CD14-positive monocyte (primary cell): ENCODE measurements at regions not wholly inside any gene's neighbourhood (a gene's known extent, or its start where the extent isn't known, plus 50 kb on each side); places are given as distances from the start of the nearest gene placed in this dataset.

ENCODE experiments used
- DNase-seq, 3 donors: peaks; one replicate each; pipeline ENCODE4 v3.0.0-alpha.2; 2011 to 2022
- H2AFZ ChIP-seq: 2 replicates; pipeline ENCODE4 v1.6.0; 2012; ENCODE audit warnings: mild to moderate bottlenecking, low read depth, low read length, inconsistent platforms; ENCODE audit not compliant: insufficient read depth, poor library complexity, severe bottlenecking
- H3K27ac ChIP-seq, 2 donors: 1 replicate in 1 of 2; 2 replicates in 1 of 2; pipeline ENCODE4 v1.5.1; 2012 to 2013; ENCODE audit warnings: low read length in 2 of 2, control low read depth in 1 of 2, inconsistent platforms in 1 of 2, low read depth in 1 of 2, mild to moderate bottlenecking in 1 of 2
- H3K27me3 ChIP-seq, 2 donors: one replicate each; pipeline versions ENCODE4 v1.6.0 to v1.6.1; 2011 to 2013; ENCODE audit warnings: low read length in 2 of 2; ENCODE audit not compliant: control insufficient read depth in 2 of 2, insufficient read depth in 2 of 2
- H3K36me3 ChIP-seq, 2 donors: replicated peaks in 1 of 2; 1 replicate in 1 of 2; 2 replicates in 1 of 2; pipeline versions ENCODE4 v1.5.1 to v1.6.1; 2012 to 2013; ENCODE audit warnings: low read length in 2 of 2, control low read depth in 1 of 2, inconsistent platforms in 1 of 2, mild to moderate bottlenecking in 1 of 2; ENCODE audit not compliant: insufficient read depth in 2 of 2, control insufficient read depth in 1 of 2
- H3K4me1 ChIP-seq, 2 donors: 1 replicate in 1 of 2; 2 replicates in 1 of 2; pipeline versions ENCODE4 v1.5.1 to v1.6.1; 2012 to 2013; ENCODE audit warnings: low read length in 2 of 2, control low read depth in 1 of 2, inconsistent platforms in 1 of 2, mild to moderate bottlenecking in 1 of 2, moderate library complexity in 1 of 2; ENCODE audit not compliant: insufficient read depth in 2 of 2, control insufficient read depth in 1 of 2
- H3K4me2 ChIP-seq: replicated peaks from 2 replicates; pipeline ENCODE3; 2012; ENCODE audit warnings: low read length, moderate library complexity, mild to moderate bottlenecking; ENCODE audit not compliant: poor library complexity, severe bottlenecking; ENCODE audit errors: extremely low read depth
- H3K4me3 ChIP-seq, 3 experiments: fragments of 200-600 bp in 1 of 3; sonication (generic) in 1 of 3; replicated peaks in 1 of 3; 1 replicate in 2 of 3; 2 replicates in 1 of 3; pipeline ENCODE4 v1.5.1; 2011 to 2013; ENCODE audit warnings: low read length in 3 of 3, mild to moderate bottlenecking in 3 of 3, control low read depth in 2 of 3, low read depth in 2 of 3, inconsistent platforms in 1 of 3, moderate library complexity in 1 of 3
- H3K79me2 ChIP-seq: 2 replicates; pipeline ENCODE4 v1.6.0; 2012; ENCODE audit warnings: mild to moderate bottlenecking, control low read depth, inconsistent platforms, low read length, moderate library complexity; ENCODE audit not compliant: insufficient read depth
- H3K9ac ChIP-seq: 2 replicates; pipeline ENCODE4 v1.6.0; 2017; ENCODE audit warnings: low read length, mild to moderate bottlenecking; ENCODE audit not compliant: insufficient read depth, poor library complexity, severe bottlenecking
- H3K9me3 ChIP-seq, 2 donors: replicated peaks in 1 of 2; 1 replicate in 1 of 2; 2 replicates in 1 of 2; pipeline versions ENCODE4 v1.5.1 to v1.6.1; 2012 to 2013; ENCODE audit warnings: low read length in 2 of 2, control low read depth in 1 of 2; ENCODE audit not compliant: control insufficient read depth in 1 of 2, insufficient read depth in 1 of 2
- H4K20me1 ChIP-seq: 2 replicates; pipeline ENCODE4 v1.6.0; 2012; ENCODE audit warnings: mild to moderate bottlenecking, low read length, control low read depth, moderate library complexity; ENCODE audit not compliant: insufficient read depth
- H3K27ac Mint-ChIP-seq, 7 donors: one replicate each; pipeline ENCODE4 v1.8.0; 2020; ENCODE audit warnings: mild to moderate bottlenecking in 7 of 7, mixed read lengths in 7 of 7, moderate library complexity in 6 of 7, inconsistent platforms in 2 of 7
- H3K27me3 Mint-ChIP-seq, 3 donors: one replicate each; pipeline ENCODE4 v1.8.0; 2021 to 2022; ENCODE audit warnings: low read depth in 3 of 3, mild to moderate bottlenecking in 3 of 3, mixed read lengths in 3 of 3, moderate library complexity in 3 of 3, inconsistent platforms in 1 of 3
- H3K36me3 Mint-ChIP-seq, 2 donors: one replicate each; pipeline ENCODE4 v1.8.0; 2020; ENCODE audit warnings: mixed read lengths in 2 of 2, inconsistent platforms in 1 of 2, mild to moderate bottlenecking in 1 of 2
- H3K4me1 Mint-ChIP-seq: one replicate; pipeline ENCODE4 v1.8.0; 2020; ENCODE audit warnings: mild to moderate bottlenecking, mixed read lengths
- H3K4me3 Mint-ChIP-seq, 2 donors: one replicate each; pipeline ENCODE4 v1.8.0; 2020; ENCODE audit warnings: mild to moderate bottlenecking in 2 of 2, mixed read lengths in 2 of 2, moderate library complexity in 1 of 2
- H3K9me3 Mint-ChIP-seq, 7 donors: one replicate each; pipeline ENCODE4 v1.8.0; 2020 to 2022; ENCODE audit warnings: mixed read lengths in 7 of 7, mild to moderate bottlenecking in 6 of 7, moderate library complexity in 6 of 7, inconsistent platforms in 2 of 7
- whole genome bisulfite sequencing: methylation state at CpG from one replicate; pipeline ENCODE4 v1.1.5; 2013; ENCODE audit warnings: missing lambda C conversion rate; ENCODE audit not compliant: insufficient coverage; 5-methylcytosine and 5-hydroxymethylcytosine counted together
- intact Hi-C, 2 donors: fragments of 100-400 bp; cut with micrococcal nuclease; formaldehyde crosslinking; loops; one replicate each; pipeline versions ENCODE4 v1.15.0 to v1.15.1; 2023
- TF ChIP-seq, protein P1 (sequence below): fragments of 200-600 bp; IDR thresholded peaks from one replicate; pipeline ENCODE4 v1.8.0; 2022; ENCODE audit warnings: antibody characterized with exemption, mild to moderate bottlenecking

DNA sequence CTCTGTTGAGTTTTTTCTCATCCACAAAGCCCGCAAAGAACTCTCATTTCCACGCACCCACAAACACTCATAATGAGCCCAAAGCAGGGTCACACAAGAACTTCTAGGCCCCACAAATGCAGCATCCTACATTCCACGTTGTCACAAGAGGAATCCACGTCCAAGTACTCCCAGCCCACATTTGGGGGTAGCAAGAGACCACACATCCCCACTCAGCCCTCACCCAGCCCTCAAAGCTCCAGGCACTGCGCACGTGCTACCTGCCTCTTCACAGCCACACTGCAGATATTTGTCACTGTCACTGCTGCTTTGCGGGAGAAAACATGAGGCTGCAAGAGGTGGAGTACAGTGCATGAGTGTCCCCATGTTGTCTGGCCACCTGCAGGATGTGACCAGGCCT lies 187.6 kb upstream of the CDYL start:
- Histone ChIP-seq H3K4me3 (no peak overlapping the region), H3K4me2 (no peak overlapping the region), H2AFZ (no peak overlapping the region), H3K4me1 (peaks cover 0 to 4% of the 10 kb centered on the region in 2 donors), H3K27ac (no peak overlapping the region), H3K36me3 (no peaks in the 10 kb centered on the region), H3K9ac (no peak overlapping the region), H3K27me3 (no peaks in the 10 kb centered on the region), H3K79me2 (no peaks in the 10 kb centered on the region), H4K20me1 (no peaks in the 10 kb centered on the region), H3K9me3 (no peaks in the 10 kb centered on the region)
- no peak overlapping the region for H3K4me3 Mint-ChIP-seq
- no peak overlapping the region for H3K27ac Mint-ChIP-seq
- peaks cover 0 to 7% (median 2%) of the 10 kb centered on the region in 3 donors for H3K27me3 Mint-ChIP-seq
- intact Hi-C loops, result no loop called here
- H3K9me3 Mint-ChIP-seq, result peaks cover 0 to 12% (median 5%) of the 10 kb centered on the region in 7 donors
- TF ChIP-seq, protein P1, sequence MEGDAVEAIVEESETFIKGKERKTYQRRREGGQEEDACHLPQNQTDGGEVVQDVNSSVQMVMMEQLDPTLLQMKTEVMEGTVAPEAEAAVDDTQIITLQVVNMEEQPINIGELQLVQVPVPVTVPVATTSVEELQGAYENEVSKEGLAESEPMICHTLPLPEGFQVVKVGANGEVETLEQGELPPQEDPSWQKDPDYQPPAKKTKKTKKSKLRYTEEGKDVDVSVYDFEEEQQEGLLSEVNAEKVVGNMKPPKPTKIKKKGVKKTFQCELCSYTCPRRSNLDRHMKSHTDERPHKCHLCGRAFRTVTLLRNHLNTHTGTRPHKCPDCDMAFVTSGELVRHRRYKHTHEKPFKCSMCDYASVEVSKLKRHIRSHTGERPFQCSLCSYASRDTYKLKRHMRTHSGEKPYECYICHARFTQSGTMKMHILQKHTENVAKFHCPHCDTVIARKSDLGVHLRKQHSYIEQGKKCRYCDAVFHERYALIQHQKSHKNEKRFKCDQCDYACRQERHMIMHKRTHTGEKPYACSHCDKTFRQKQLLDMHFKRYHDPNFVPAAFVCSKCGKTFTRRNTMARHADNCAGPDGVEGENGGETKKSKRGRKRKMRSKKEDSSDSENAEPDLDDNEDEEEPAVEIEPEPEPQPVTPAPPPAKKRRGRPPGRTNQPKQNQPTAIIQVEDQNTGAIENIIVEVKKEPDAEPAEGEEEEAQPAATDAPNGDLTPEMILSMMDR, result no peak
- WGBS, result 82% methylated on average over 5 of the region's 7 CpGs
- no peak for DNase-seq
- H3K4me1 Mint-ChIP-seq, result peaks cover 6% of the 10 kb centered on the region
- no peaks in the 10 kb centered on the region for H3K36me3 Mint-ChIP-seq

DNA sequence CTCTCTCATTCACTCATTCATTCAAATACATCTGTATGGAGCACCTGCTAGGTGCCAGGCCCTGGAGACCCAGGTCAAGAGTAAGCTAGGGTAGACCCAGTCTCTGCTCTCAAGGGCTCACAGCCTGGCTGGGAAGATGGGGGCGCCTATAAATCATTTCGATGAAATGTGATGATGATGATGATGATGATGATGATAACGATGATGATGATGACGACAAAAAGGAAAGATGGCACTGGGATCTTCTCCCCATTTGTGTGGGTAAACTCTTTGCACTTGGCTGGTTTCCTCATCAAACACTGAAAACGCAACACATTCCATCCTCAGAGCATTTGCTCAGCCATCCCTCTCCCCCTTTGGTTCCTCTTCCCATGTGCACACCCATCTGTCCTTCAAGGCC lies 188.0 kb upstream of the CDYL start:
- Histone ChIP-seq H2AFZ (no peak overlapping the region), H3K4me3 (no peak overlapping the region), H3K9ac (no peak overlapping the region), H3K79me2 (no peaks in the 10 kb centered on the region), H3K4me1 (peaks cover 3 to 8% of the 10 kb centered on the region in 2 donors), H3K27ac (no peak overlapping the region), H3K27me3 (no peaks in the 10 kb centered on the region), H3K36me3 (no peaks in the 10 kb centered on the region), H4K20me1 (no peaks in the 10 kb centered on the region), H3K4me2 (no peak overlapping the region), H3K9me3 (no peaks in the 10 kb centered on the region)
- H3K9me3 Mint-ChIP-seq, result peaks cover 0 to 16% (median 5%) of the 10 kb centered on the region in 7 donors
- no peak for DNase-seq
- TF ChIP-seq, protein P1, result no peak
- intact Hi-C loops, result no loop called here
- no peaks in the 10 kb centered on the region for H3K36me3 Mint-ChIP-seq
- H3K4me1 Mint-ChIP-seq, result peaks cover 10% of the 10 kb centered on the region
- H3K27ac Mint-ChIP-seq, result no peak overlapping the region
- no peak overlapping the region for H3K4me3 Mint-ChIP-seq
- WGBS, result 100% methylated on average over 2 of the region's 5 CpGs
- H3K27me3 Mint-ChIP-seq, result peaks cover 0 to 7% (median 2%) of the 10 kb centered on the region in 3 donors
